ENCODE measurements at regions not wholly inside any gene's neighbourhood (a gene's known extent, or its start where the extent isn't known, plus 50 kb on each side); places are given as distances from the start of the nearest gene placed in this dataset.

DNA sequence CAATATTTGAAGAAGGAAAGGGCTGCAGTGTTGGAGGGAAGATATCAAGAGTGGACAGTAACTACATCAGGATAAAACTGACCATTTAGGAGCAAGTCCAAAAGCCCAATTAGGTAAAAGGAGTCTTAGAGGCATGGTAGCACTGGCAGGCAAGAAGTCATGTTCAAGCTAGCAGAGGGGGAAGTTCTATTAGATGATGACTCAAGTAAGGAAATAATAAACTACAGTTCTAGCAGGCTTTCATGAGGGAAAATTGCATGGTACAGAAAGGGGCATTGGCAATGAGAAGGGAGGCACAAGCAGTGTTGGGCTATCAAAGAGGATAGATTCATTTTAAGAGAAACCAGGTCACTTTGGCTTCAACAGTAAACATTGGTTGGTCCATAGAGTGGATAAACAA, 156.1 kb upstream of the PTPRK start:
- TF ChIP-seq, protein P1, sequence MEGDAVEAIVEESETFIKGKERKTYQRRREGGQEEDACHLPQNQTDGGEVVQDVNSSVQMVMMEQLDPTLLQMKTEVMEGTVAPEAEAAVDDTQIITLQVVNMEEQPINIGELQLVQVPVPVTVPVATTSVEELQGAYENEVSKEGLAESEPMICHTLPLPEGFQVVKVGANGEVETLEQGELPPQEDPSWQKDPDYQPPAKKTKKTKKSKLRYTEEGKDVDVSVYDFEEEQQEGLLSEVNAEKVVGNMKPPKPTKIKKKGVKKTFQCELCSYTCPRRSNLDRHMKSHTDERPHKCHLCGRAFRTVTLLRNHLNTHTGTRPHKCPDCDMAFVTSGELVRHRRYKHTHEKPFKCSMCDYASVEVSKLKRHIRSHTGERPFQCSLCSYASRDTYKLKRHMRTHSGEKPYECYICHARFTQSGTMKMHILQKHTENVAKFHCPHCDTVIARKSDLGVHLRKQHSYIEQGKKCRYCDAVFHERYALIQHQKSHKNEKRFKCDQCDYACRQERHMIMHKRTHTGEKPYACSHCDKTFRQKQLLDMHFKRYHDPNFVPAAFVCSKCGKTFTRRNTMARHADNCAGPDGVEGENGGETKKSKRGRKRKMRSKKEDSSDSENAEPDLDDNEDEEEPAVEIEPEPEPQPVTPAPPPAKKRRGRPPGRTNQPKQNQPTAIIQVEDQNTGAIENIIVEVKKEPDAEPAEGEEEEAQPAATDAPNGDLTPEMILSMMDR (IDR thresholded peaks at IDR 0.05) = no peak
- no peak for TF ChIP-seq POLR2AphosphoS5 (IDR thresholded peaks at IDR 0.05; ENCODE audit: insufficient read depth in 1 of 2, low read depth in 1 of 2)

All from vagina (tissue), 2 donors.